ENCODE measurements at regions not wholly inside any gene's neighbourhood (a gene's known extent, or its start where the extent isn't known, plus 50 kb on each side); places are given as distances from the start of the nearest gene placed in this dataset.
A peak's percentile ranks its signal among the peaks of the same experiment; 100 is the strongest.

- TF ChIP-seq CTCF (IDR thresholded peaks at IDR 0.05; ENCODE audit: low read length, missing control alignments), result no peak
- no peak overlapping the region for H3K4me3 ChIP-seq (replicated peaks; ENCODE audit: low read depth, low read length)
- no peak for DNase-seq (ENCODE audit: low read depth)
These were observed 180.6 kb downstream of the RDH14 start for GRCh38 chr2:18379870-18380269.

GRCh38 chr2:18378020-18378653 lies 182.3 kb downstream of the RDH14 start:
- peak; percentile 84 for TF ChIP-seq CTCF (IDR thresholded peaks at IDR 0.05; ENCODE audit: low read length, missing control alignments)
- DNase-seq (ENCODE audit: low read depth), result peak; percentile 64
- no peak overlapping the region for H3K4me3 ChIP-seq (replicated peaks; ENCODE audit: low read depth, low read length)

DNA sequence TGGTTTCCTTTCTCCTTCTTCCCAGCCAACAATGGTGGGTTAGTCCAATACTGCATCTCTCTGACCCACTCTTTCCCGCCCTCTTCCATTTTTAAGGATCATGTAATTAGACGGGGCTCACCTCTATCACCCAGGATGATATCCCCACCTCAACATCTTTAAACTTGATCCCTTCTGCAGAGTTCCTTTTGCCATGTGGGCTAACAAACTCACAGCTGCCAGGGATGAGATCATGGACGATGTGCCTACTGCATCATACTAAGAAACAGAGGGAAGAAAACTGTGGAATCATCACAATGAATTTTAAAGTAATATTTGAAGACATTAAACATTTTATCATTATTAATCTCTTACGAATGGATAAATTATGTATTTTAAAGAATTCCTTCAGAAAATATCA lies 183.5 kb downstream of the RDH14 start:
- no peak for DNase-seq (ENCODE audit: low read depth)
- H3K4me3 ChIP-seq (replicated peaks; ENCODE audit: low read depth, low read length), result no peak overlapping the region
- no peak for TF ChIP-seq CTCF (IDR thresholded peaks at IDR 0.05; ENCODE audit: low read length, missing control alignments)

DNA sequence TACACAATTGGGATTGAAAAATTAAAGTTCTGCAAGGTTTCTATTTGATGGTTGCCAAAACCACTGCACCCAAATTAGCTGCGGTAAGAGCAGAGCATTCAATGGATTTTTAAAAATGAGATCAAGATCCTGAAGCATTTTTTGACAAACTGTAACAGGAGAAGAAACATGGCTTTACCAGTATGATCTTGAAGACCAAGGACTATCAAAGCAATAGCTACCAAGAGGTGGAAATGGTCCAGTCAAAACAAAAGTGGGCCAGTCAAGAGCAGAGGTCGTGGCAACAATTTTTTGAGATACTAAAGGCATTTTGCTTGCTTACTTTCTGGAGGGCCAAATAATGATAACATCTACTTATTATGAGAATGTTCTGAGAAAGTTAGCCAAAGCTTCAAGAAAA lies 186.8 kb downstream of the RDH14 start:
- no peak overlapping the region for H3K4me3 ChIP-seq (replicated peaks; ENCODE audit: low read depth, low read length)
- no peak for TF ChIP-seq CTCF (IDR thresholded peaks at IDR 0.05; ENCODE audit: low read length, missing control alignments)
- DNase-seq (ENCODE audit: low read depth), result peak; percentile 35

GRCh38 chr2:18373081-18373480 lies 187.4 kb downstream of the RDH14 start:
- H3K4me3 ChIP-seq (replicated peaks; ENCODE audit: low read depth, low read length), result no peak overlapping the region
- TF ChIP-seq CTCF (IDR thresholded peaks at IDR 0.05; ENCODE audit: low read length, missing control alignments), result no peak
- no peak for DNase-seq (ENCODE audit: low read depth)

DNA sequence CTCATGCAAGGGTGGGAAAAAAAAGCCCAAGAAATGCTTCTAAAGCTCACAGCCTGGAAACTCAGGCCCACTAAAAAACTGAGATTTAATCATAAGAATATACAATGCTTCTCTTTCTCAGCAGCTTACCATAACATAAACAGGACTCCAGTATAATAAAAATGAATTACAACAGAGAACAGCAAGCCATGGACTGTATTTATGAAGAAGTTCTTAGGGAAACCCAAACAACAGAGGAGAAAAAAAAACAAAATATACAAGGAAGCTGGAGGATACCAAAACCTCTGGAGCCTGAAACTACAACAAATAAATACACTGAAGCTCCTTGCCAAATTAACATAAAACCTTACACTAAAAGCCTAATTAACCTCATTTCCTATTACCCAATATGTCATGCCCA lies 187.8 kb downstream of the RDH14 start:
- no peak for DNase-seq (ENCODE audit: low read depth)
- no peak for TF ChIP-seq CTCF (IDR thresholded peaks at IDR 0.05; ENCODE audit: low read length, missing control alignments)

DNA sequence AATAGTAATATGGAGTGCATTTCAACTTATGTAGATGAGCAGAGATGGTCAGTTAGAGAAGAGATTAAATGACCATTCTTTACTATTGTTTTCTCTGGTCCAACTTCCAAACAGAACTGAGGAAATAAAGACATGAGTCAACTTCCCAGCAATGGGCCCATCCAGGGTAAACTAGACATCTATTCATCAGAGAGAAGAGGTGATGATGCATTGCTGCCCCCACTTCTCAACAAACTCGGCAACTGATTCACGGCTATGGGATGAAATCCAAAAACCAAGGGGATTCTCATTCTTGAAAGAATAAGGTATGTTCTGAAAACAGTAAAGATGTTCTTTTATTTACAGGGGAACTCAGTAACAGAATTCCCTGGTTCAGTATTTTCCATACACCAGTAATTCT lies 190.7 kb downstream of the RDH14 start:
- DNase-seq (ENCODE audit: low read depth), result peak; percentile 70
- H3K4me3 ChIP-seq (replicated peaks; ENCODE audit: low read depth, low read length), result no peak overlapping the region
- no peak for TF ChIP-seq CTCF (IDR thresholded peaks at IDR 0.05; ENCODE audit: low read length, missing control alignments)

More for the DNA sequence above, 187.8 kb downstream of the RDH14 start:
- H3K4me3 ChIP-seq (replicated peaks; ENCODE audit: low read depth, low read length), result no peak overlapping the region

All from fibroblast of pulmonary artery (primary cell).